ENCODE measurements at regions not wholly inside any gene's neighbourhood (a gene's known extent, or its start where the extent isn't known, plus 50 kb on each side); places are given as distances from the start of the nearest gene placed in this dataset.

GRCh38 chr1:70675737-70676156 lies 264.7 kb downstream of the CTH start:
- TF ChIP-seq CTCF (IDR thresholded peaks at IDR 0.05) (no peak), EZH2 (IDR thresholded peaks at IDR 0.05; ENCODE audit: borderline replicate concordance, insufficient read depth, low read depth, low read length, poor library complexity, severe bottlenecking) (no peak)
